ELF-1 (cell line): ENCODE measurements at regions not wholly inside any gene's neighbourhood (a gene's known extent, or its start where the extent isn't known, plus 50 kb on each side); places are given as distances from the start of the nearest gene placed in this dataset.
"Not testable (repeated sequence)": the region's sequence is repeated elsewhere in the genome, so short reads cannot be mapped to it uniquely, and the experiment has no call there.

Experiments
- DNase-seq: peaks from one replicate; pipeline ENCODE4 v3.0.0-alpha.2; 2016; ENCODE audit warnings: low read depth, low spot score

GRCh38 chr6:150456466-150456865 lies 87.7 kb downstream of the IYD start:
- DNase-seq = peak; percentile 77

- DNase-seq = peak; percentile 27
Measured at GRCh38 chr6:150456902-150457643, 88.3 kb downstream of the IYD start.

- no peak for DNase-seq
Measured at GRCh38 chr6:150458579-150458978, 89.8 kb downstream of the IYD start.

GRCh38 chr6:150463852-150464251 lies 95.0 kb downstream of the IYD start:
- DNase-seq = no peak

- no peak for DNase-seq
Measured at GRCh38 chr6:150464966-150465365, 96.2 kb downstream of the IYD start.

GRCh38 chr6:150465610-150466009 lies 96.8 kb downstream of the IYD start:
- DNase-seq = no peak

- no peak for DNase-seq
Measured at GRCh38 chr6:150466196-150466595, 97.4 kb downstream of the IYD start.

- DNase-seq = no peak
Measured at GRCh38 chr6:150470131-150470530, 101.3 kb downstream of the IYD start.

GRCh38 chr6:150470960-150471665 lies 102.3 kb downstream of the IYD start:
- no peak for DNase-seq

- no peak for DNase-seq
Measured at GRCh38 chr6:150478656-150479545, 110.1 kb downstream of the IYD start.

GRCh38 chr6:150482883-150483409 lies 114.1 kb downstream of the IYD start:
- DNase-seq = no peak

GRCh38 chr6:150485161-150485958 lies 114.3 kb upstream of the PLEKHG1 start:
- no peak for DNase-seq

- DNase-seq = peak; percentile 10
Measured at GRCh38 chr6:150486048-150486447, 113.6 kb upstream of the PLEKHG1 start.

- DNase-seq = no peak
Measured at GRCh38 chr6:150490586-150490985, 109.1 kb upstream of the PLEKHG1 start.

GRCh38 chr6:150491131-150491810 lies 108.4 kb upstream of the PLEKHG1 start:
- DNase-seq = no peak

GRCh38 chr6:150491811-150492172 lies 107.9 kb upstream of the PLEKHG1 start:
- no peak for DNase-seq

- DNase-seq = no peak
Measured at GRCh38 chr6:150492507-150492906, 107.2 kb upstream of the PLEKHG1 start.

- no peak for DNase-seq
Measured at GRCh38 chr6:150492941-150493340, 106.7 kb upstream of the PLEKHG1 start.

GRCh38 chr6:150493552-150493951 lies 106.1 kb upstream of the PLEKHG1 start:
- DNase-seq = not testable (repeated sequence)

GRCh38 chr6:150494241-150494640 lies 105.4 kb upstream of the PLEKHG1 start:
- no peak for DNase-seq

GRCh38 chr6:150495126-150495525 lies 104.6 kb upstream of the PLEKHG1 start:
- no peak for DNase-seq
